ENCODE measurements at regions not wholly inside any gene's neighbourhood (a gene's known extent, or its start where the extent isn't known, plus 50 kb on each side); places are given as distances from the start of the nearest gene placed in this dataset.

DNA sequence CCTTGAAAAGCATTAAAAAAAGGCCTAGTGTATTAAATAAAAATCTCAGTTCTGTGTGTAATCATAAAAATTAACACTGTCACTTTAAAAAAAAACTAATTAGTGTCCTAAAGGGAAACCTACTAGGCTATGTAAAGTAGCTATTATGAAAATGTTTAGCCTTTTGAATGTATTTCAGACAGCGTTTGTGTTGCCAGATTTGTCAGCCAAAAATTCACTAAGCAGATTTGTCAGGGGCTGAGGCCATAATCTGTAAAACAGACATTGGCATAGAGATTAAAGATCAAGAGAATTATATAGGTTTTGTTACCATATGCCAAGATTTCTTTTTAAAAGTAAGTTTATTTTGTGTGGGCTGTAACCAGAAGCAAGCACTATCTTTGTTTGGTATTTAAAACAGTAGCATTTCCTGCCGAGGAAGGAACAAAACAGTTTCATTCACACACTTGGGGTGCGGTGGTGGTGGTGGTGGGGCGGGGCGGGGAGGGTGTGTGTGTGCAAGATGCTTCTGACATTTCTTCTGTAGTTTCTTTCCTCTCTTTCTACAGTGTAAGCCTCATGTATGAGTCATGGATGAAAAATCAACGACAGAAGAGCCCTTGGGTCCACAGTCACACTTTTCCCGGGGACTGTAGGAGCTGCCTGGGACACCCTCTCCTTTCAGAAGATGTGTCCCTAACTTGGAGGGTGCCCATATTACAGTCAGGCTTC, 328.5 kb upstream of the FANCL start:
- in situ Hi-C loops (cut with MboI; ENCODE audit: low pct_ligation_motif_present in 1 of 4, low pct_unique_long_range_greater_than_20kb in 1 of 4, low sequenced_read_pairs in 3 of 4) (no loop called here), intact Hi-C loops (cut with DNase I; ENCODE audit: low total_unique reads) (no loop called here)
- H3K4me1 ChIP-seq = no peaks in the 10 kb centered on the region
- H3K27me3 ChIP-seq = no peaks in the 10 kb centered on the region
- TF ChIP-seq POLR2A (IDR thresholded peaks at IDR 0.05) (no peak), CTCF (IDR thresholded peaks at IDR 0.05) (no peak), POLR2AphosphoS5 (IDR thresholded peaks at IDR 0.05) (no peak), EP300 (IDR thresholded peaks at IDR 0.05; ENCODE audit: low read depth) (no peak)
- DNase-seq = no peak
- no peak overlapping the region for H3K4me3 ChIP-seq
- no peak overlapping the region for H3K27ac ChIP-seq
- H3K36me3 ChIP-seq = no peaks in the 10 kb centered on the region
- WGBS, 2 donors (ENCODE audit: low coverage in 1 of 2) = 42 to 56% methylated on average over 5 to 7 of the region's 7 CpGs
- H3K9me3 ChIP-seq = no peaks in the 10 kb centered on the region

DNA sequence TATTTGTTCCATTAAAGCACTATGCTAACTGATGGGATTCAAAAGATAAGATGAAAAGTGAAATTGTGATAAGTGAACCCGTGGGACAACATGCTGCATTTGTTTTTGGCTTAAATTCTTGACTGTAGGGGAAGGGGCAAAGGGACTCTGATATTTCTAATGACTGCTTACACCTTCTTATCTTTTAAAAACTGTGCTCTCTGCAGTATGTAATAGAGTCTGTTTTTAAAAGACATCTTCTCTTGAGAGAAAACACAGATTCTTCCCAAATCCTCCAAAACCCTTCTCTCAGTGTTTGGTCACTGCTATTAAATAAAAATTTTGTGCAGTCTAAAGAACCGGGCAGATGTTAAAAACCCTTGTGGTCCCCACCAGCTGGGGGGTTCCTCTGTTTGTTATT, 327.8 kb upstream of the FANCL start:
- Histone ChIP-seq H3K4me1 (no peaks in the 10 kb centered on the region), H3K9me3 (no peaks in the 10 kb centered on the region), H3K4me3 (no peak overlapping the region), H3K27ac (no peak overlapping the region), H3K27me3 (no peaks in the 10 kb centered on the region), H3K36me3 (no peaks in the 10 kb centered on the region)
- no peak for DNase-seq
- no peak for TF ChIP-seq EP300 (IDR thresholded peaks at IDR 0.05; ENCODE audit: low read depth)
- TF ChIP-seq POLR2AphosphoS5 (IDR thresholded peaks at IDR 0.05) = no peak
- TF ChIP-seq CTCF (IDR thresholded peaks at IDR 0.05) = no peak
- no peak for TF ChIP-seq POLR2A (IDR thresholded peaks at IDR 0.05)
- in situ Hi-C loops (cut with MboI; ENCODE audit: low pct_ligation_motif_present in 1 of 4, low pct_unique_long_range_greater_than_20kb in 1 of 4, low sequenced_read_pairs in 3 of 4) (no loop called here), intact Hi-C loops (cut with DNase I; ENCODE audit: low total_unique reads) (no loop called here)
- 72% methylated on average over 2 of the region's 2 CpGs for WGBS, 2 donors (ENCODE audit: low coverage in 1 of 2)

- in situ Hi-C loops (cut with MboI; ENCODE audit: low pct_ligation_motif_present in 1 of 4, low pct_unique_long_range_greater_than_20kb in 1 of 4, low sequenced_read_pairs in 3 of 4) = no loop called here
- WGBS, 2 donors (ENCODE audit: low coverage in 1 of 2) = 41 to 58% methylated on average over 2 of the region's 2 CpGs
- no peak for TF ChIP-seq POLR2A (IDR thresholded peaks at IDR 0.05)
- TF ChIP-seq POLR2AphosphoS5 (IDR thresholded peaks at IDR 0.05) = no peak
- TF ChIP-seq CTCF (IDR thresholded peaks at IDR 0.05) = no peak
- no peak for TF ChIP-seq EP300 (IDR thresholded peaks at IDR 0.05; ENCODE audit: low read depth)
These were observed 321.2 kb upstream of the FANCL start for GRCh38 chr2:58562276-58562675.

DNA sequence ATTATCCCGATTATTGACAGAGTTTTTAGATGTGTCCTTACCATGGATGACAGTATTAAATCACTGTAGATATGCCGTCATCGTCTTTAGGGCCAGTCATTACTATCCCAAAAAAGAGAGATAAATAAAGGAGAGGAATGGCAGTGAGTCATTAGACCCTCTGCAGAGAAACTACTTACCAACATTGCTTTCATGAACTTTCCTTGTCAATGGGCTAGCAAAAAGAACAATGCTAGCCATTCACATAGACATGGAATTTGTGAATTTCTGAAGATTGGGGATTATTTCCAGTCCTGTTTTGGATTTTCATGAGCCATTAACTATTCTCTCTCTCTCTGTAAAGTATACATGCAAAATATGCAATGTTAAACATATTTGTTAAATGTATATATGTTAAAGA, 319.4 kb upstream of the FANCL start:
- H3K36me3 ChIP-seq = no peaks in the 10 kb centered on the region
- TF ChIP-seq CTCF (IDR thresholded peaks at IDR 0.05) (no peak), POLR2AphosphoS5 (IDR thresholded peaks at IDR 0.05) (no peak), EP300 (IDR thresholded peaks at IDR 0.05; ENCODE audit: low read depth) (no peak), POLR2A (IDR thresholded peaks at IDR 0.05) (no peak)
- H3K4me3 ChIP-seq = no peak overlapping the region
- no peak for DNase-seq
- no peak overlapping the region for H3K27ac ChIP-seq
- no peaks in the 10 kb centered on the region for H3K9me3 ChIP-seq
- no peaks in the 10 kb centered on the region for H3K27me3 ChIP-seq
- intact Hi-C loops (cut with DNase I; ENCODE audit: low total_unique reads) (no loop called here), in situ Hi-C loops (cut with MboI; ENCODE audit: low pct_ligation_motif_present in 1 of 4, low pct_unique_long_range_greater_than_20kb in 1 of 4, low sequenced_read_pairs in 3 of 4) (no loop called here)
- 78 to 88% methylated on average over 3 of the region's 3 CpGs for WGBS, 2 donors (ENCODE audit: low coverage in 1 of 2)
- no peaks in the 10 kb centered on the region for H3K4me1 ChIP-seq

More at GRCh38 chr2:58562276-58562675, 321.2 kb upstream of the FANCL start:
- Histone ChIP-seq H3K9me3 (no peaks in the 10 kb centered on the region), H3K4me3 (no peak overlapping the region), H3K27me3 (no peaks in the 10 kb centered on the region), H3K36me3 (no peaks in the 10 kb centered on the region), H3K27ac (no peak overlapping the region), H3K4me1 (no peaks in the 10 kb centered on the region)
- intact Hi-C loops (cut with DNase I; ENCODE audit: low total_unique reads) = no loop called here
- DNase-seq = no peak

All from transverse colon (tissue), 4 donors.